ENCODE measurements at regions not wholly inside any gene's neighbourhood (a gene's known extent, or its start where the extent isn't known, plus 50 kb on each side); places are given as distances from the start of the nearest gene placed in this dataset.

DNA sequence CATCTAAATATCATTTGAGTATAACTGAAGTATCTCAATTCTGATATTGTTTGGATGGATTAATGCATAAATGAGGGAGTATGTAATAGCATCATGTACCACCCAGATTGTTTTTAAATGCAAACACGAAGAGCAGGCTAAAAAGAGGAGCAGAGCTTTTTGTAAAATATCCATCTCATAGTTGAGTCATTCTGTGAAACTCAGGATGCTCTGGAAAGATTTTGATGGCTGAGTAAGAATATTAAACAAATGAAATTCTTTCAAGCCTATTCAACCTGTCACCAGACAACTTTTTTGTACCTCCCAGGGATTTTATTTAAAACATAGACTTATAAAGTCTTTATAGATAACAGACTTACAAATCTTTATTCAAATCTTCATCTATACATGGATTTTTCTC lies 625.9 kb downstream of the TLE4 start:
- Histone ChIP-seq H3K9me3 (ENCODE audit: control insufficient read depth, insufficient read depth, low read length) (no peaks in the 10 kb centered on the region), H3K4me3 (ENCODE audit: low read depth, low read length) (no peak overlapping the region), H3K4me1 (ENCODE audit: control insufficient read depth, insufficient read depth, low read length) (no peaks in the 10 kb centered on the region), H3K27ac (ENCODE audit: low read depth, low read length) (no peak overlapping the region), H3K36me3 (ENCODE audit: control insufficient read depth, insufficient read depth, low read length) (no peaks in the 10 kb centered on the region), H3K9ac (ENCODE audit: low read depth, low read length) (no peak overlapping the region), H3K27me3 (ENCODE audit: control insufficient read depth, insufficient read depth, low read length) (no peaks in the 10 kb centered on the region)

DNA sequence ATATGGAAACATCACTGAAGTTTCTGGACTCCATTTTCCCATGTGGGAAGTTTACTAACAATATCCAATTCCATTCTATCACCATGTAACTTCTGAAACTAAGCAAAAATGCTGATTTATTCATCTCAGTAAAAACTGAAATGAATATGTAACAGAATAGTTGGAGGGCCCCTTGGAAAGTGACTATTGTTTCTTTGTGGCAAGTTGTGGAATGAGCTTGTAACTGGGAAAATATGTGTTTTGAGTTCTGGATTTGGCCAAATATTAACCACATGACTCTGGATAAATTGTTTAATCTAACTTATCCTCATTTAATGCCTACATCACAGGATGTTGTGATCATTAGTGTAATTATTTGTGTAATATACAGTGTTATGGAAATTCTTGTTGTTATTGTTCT lies 619.3 kb downstream of the TLE4 start:
- no peak overlapping the region for H3K27ac ChIP-seq (ENCODE audit: low read depth, low read length)
- H3K4me1 ChIP-seq (ENCODE audit: control insufficient read depth, insufficient read depth, low read length), result no peaks in the 10 kb centered on the region
- H3K9ac ChIP-seq (ENCODE audit: low read depth, low read length), result no peak overlapping the region
- H3K9me3 ChIP-seq (ENCODE audit: control insufficient read depth, insufficient read depth, low read length), result no peaks in the 10 kb centered on the region
- H3K27me3 ChIP-seq (ENCODE audit: control insufficient read depth, insufficient read depth, low read length), result no peaks in the 10 kb centered on the region
- no peaks in the 10 kb centered on the region for H3K36me3 ChIP-seq (ENCODE audit: control insufficient read depth, insufficient read depth, low read length)
- no peak overlapping the region for H3K4me3 ChIP-seq (ENCODE audit: low read depth, low read length)

DNA sequence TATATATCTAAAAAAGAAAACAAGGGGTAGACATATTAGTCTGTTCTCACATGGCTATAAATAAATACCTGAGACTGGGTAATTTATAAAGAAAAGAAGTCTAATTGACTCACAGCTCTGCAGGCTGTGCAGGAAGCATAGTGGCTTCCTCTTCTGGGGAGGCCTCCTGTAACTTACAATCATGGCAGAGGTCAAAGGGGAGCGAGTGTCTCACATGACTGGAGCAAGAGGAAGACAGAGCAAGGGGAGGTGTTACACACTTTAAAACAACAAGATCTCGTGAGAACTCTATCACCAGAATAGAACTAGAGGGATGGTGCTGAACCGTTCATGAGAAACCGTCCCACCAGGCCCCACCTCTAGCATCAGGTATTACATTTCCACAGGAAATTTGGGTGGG lies 616.8 kb downstream of the TLE4 start:
- Histone ChIP-seq H3K36me3 (ENCODE audit: control insufficient read depth, insufficient read depth, low read length) (no peaks in the 10 kb centered on the region), H3K27ac (ENCODE audit: low read depth, low read length) (no peak overlapping the region), H3K4me1 (ENCODE audit: control insufficient read depth, insufficient read depth, low read length) (no peaks in the 10 kb centered on the region), H3K27me3 (ENCODE audit: control insufficient read depth, insufficient read depth, low read length) (no peaks in the 10 kb centered on the region), H3K9me3 (ENCODE audit: control insufficient read depth, insufficient read depth, low read length) (no peaks in the 10 kb centered on the region), H3K4me3 (ENCODE audit: low read depth, low read length) (no peak overlapping the region), H3K9ac (ENCODE audit: low read depth, low read length) (no peak overlapping the region)

DNA sequence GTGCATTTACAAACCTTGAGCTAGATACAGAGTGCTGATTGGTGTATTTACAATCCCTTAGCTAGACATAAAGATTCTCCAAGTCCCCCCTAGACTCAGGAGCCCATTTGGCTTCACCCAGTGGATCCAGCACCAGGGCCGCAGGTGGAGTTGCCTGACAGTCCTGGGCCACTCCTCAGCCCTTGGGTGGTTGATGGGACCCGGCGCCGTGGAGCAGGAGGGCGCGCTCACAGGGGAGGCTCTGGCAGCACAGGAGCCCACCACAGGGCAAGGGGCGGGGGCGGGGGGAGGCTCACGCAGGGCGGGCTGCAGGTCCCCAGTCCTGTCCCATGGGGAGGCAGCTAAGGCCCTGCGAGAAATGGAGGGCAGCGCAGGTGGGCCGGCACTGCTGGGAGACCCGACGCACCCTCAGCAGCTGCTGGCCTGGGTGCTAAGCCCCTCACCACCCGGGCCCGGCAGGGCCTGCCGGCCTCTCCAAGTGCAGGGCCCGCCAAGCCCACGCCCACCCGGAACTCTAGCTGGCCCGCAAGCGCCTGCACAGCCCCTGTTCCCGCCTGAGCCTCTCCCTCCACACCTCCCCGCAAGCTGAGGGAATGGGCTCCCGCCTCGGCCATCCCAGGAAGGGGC lies 613.5 kb downstream of the TLE4 start:
- H3K4me1 ChIP-seq (ENCODE audit: control insufficient read depth, insufficient read depth, low read length), result no peaks in the 10 kb centered on the region
- H3K9ac ChIP-seq (ENCODE audit: low read depth, low read length), result no peak overlapping the region
- H3K9me3 ChIP-seq (ENCODE audit: control insufficient read depth, insufficient read depth, low read length), result peaks cover 8% of the 10 kb centered on the region
- no peak overlapping the region for H3K27ac ChIP-seq (ENCODE audit: low read depth, low read length)
- no peaks in the 10 kb centered on the region for H3K27me3 ChIP-seq (ENCODE audit: control insufficient read depth, insufficient read depth, low read length)
- H3K36me3 ChIP-seq (ENCODE audit: control insufficient read depth, insufficient read depth, low read length), result no peaks in the 10 kb centered on the region
- H3K4me3 ChIP-seq (ENCODE audit: low read depth, low read length), result no peak overlapping the region

DNA sequence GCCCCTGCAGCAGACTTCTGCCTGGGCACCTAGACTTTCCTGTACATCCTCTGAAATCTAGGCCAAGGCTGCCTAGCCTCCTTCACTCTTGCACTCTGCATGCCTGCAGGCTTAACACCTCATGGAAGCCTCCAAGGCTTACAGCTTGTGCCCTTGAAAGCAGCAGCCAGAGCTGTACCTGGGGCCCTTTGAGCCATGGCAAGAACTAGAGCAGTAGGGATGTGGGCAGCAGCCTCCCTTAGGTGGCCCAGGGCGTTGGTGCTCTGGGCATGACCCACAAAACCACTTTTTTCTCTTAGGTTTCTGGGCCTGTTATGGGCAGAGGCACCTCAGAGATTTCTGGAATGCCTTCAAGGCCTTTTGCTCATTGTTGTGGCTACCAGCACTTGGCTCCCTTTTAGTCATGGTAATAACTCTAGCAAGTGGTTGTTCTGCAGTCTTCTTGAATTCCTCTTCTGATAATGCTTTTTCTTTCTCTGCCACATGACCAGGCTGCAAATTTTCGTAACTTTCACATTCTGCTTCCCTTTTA lies 606.2 kb downstream of the TLE4 start:
- H3K9me3 ChIP-seq (ENCODE audit: control insufficient read depth, insufficient read depth, low read length), result peaks cover 16% of the 10 kb centered on the region
- H3K27me3 ChIP-seq (ENCODE audit: control insufficient read depth, insufficient read depth, low read length), result no peaks in the 10 kb centered on the region
- no peak overlapping the region for H3K4me3 ChIP-seq (ENCODE audit: low read depth, low read length)
- H3K4me1 ChIP-seq (ENCODE audit: control insufficient read depth, insufficient read depth, low read length), result no peaks in the 10 kb centered on the region
- no peak overlapping the region for H3K9ac ChIP-seq (ENCODE audit: low read depth, low read length)
- H3K27ac ChIP-seq (ENCODE audit: low read depth, low read length), result no peak overlapping the region
- no peaks in the 10 kb centered on the region for H3K36me3 ChIP-seq (ENCODE audit: control insufficient read depth, insufficient read depth, low read length)

DNA sequence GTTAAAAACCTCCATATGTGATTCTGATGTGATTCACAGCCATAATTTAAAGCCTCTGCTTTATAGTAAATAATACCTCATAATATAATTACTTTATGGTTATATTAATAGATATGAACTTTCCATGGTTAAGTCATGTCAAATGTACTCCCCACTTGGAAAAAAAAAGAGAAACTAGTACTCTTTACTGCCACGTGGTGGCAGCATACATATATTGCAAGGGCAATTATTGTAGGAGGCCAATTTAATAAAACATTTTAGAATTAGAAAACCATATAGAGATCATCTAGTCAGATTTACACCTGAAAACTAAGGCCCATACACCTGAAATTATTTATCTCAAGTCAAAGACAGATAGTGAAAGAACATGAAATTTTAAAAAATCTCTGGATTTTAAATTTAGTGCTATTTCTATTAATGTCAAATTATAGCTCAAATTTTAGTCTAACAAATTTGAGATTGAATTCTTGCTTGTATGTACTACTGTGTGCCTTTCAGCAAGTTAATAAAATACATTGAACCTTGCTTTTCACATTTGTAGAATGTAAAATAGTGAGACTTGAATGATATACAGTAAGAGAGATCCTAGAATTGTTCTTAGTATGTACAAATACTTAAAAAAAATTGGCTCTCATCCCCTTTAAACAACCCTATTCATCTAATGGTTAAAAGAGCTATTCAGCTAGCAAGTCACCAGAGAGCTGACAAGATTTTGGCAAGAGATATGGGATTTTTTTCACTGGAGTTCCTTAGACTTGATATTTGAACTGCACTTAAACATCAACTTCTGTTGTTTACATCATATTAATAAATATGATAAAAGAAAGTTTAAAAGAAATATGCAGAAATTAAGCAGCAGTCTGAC lies 603.8 kb downstream of the TLE4 start:
- Histone ChIP-seq H3K4me3 (ENCODE audit: low read depth, low read length) (no peak overlapping the region), H3K9ac (ENCODE audit: low read depth, low read length) (no peak overlapping the region), H3K9me3 (ENCODE audit: control insufficient read depth, insufficient read depth, low read length) (0 out of 2 replicates have a peak, but pooled peaks cover 8% of the 10 kb centered on the region)

DNA sequence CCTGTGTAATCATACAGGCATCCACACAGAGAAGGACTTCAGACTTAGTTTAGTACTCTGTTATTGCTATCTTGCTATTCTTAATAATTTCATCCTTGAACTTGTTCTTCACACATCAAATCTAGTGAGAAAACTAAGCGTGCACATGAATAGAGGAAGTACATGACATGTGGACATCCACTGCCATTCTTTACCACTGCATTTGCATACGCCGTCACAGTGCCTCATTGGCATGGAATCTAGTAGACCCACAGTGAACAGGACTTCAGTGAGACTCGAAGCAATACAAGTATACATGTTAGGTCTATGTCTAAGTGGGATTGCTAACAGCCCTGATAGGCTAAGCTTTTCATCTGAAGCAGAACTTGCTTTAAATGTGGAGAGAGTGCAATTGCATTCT lies 592.1 kb downstream of the TLE4 start:
- H3K9me3 ChIP-seq (ENCODE audit: control insufficient read depth, insufficient read depth, low read length), result no peaks in the 10 kb centered on the region
- no peak overlapping the region for H3K4me3 ChIP-seq (ENCODE audit: low read depth, low read length)
- peaks cover 3% of the 10 kb centered on the region for H3K4me1 ChIP-seq (ENCODE audit: control insufficient read depth, insufficient read depth, low read length)
- H3K9ac ChIP-seq (ENCODE audit: low read depth, low read length), result no peak overlapping the region
- no peaks in the 10 kb centered on the region for H3K36me3 ChIP-seq (ENCODE audit: control insufficient read depth, insufficient read depth, low read length)
- H3K27me3 ChIP-seq (ENCODE audit: control insufficient read depth, insufficient read depth, low read length), result no peaks in the 10 kb centered on the region
- no peak overlapping the region for H3K27ac ChIP-seq (ENCODE audit: low read depth, low read length)

More for the DNA sequence above, 603.8 kb downstream of the TLE4 start:
- H3K36me3 ChIP-seq (ENCODE audit: control insufficient read depth, insufficient read depth, low read length), result no peaks in the 10 kb centered on the region
- no peaks in the 10 kb centered on the region for H3K4me1 ChIP-seq (ENCODE audit: control insufficient read depth, insufficient read depth, low read length)
- H3K27me3 ChIP-seq (ENCODE audit: control insufficient read depth, insufficient read depth, low read length), result no peaks in the 10 kb centered on the region
- H3K27ac ChIP-seq (ENCODE audit: low read depth, low read length), result no peak overlapping the region

DNA sequence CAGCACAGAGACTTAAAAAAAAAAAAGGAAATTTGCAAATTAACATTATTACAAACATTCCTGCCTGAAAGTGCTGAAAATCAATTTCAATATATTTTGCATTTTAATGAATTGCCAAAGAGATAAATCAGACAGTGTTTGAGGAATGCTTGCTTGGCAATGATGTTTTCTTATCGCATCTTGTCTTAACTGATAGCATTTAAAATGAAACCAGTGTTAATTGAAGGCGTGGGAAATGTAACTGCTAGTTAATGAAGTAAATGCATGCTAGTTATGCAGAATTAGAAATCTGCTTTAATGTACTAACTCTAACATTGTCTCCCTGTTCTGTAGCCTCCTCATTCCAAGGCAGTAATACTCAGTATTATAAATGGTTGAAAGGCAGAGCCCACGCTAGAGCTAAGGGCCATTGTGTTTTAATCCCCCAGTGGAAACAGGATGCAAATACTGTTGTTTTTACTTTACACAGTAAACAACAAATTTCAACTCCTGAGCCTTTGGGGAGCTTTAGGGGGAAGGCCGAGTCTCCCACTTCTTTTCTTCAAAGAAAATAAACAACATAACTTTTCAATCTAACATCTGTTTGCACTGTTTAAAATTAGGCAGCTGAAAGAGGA lies 586.9 kb downstream of the TLE4 start:
- H3K4me3 ChIP-seq (ENCODE audit: low read depth, low read length), result no peak overlapping the region
- no peak overlapping the region for H3K9ac ChIP-seq (ENCODE audit: low read depth, low read length)
- H3K4me1 ChIP-seq (ENCODE audit: control insufficient read depth, insufficient read depth, low read length), result peaks cover 23% of the 10 kb centered on the region
- no peaks in the 10 kb centered on the region for H3K9me3 ChIP-seq (ENCODE audit: control insufficient read depth, insufficient read depth, low read length)
- no peak overlapping the region for H3K27ac ChIP-seq (ENCODE audit: low read depth, low read length)
- no peaks in the 10 kb centered on the region for H3K27me3 ChIP-seq (ENCODE audit: control insufficient read depth, insufficient read depth, low read length)
- H3K36me3 ChIP-seq (ENCODE audit: control insufficient read depth, insufficient read depth, low read length), result no peaks in the 10 kb centered on the region

DNA sequence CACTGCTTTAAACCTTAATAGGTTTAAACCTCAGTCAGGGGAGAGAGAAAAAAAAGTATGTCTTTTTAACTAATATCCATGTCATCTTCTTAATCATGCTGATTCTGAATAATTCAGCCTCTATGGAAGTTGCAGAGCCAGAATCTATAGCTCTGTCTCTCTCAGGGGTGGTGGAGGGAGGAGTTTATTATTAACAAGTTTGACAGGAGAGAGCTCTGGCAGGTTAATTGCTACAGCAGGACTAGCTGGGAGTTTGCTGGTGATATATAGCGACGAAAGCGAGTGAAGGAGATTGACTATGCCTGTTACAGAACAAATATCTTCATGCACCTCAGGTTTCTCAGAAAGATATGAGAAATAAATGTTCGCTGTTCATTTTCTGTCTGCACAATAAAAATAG lies 586.4 kb downstream of the TLE4 start:
- Histone ChIP-seq H3K9ac (ENCODE audit: low read depth, low read length) (no peak overlapping the region), H3K36me3 (ENCODE audit: control insufficient read depth, insufficient read depth, low read length) (no peaks in the 10 kb centered on the region), H3K9me3 (ENCODE audit: control insufficient read depth, insufficient read depth, low read length) (no peaks in the 10 kb centered on the region), H3K27me3 (ENCODE audit: control insufficient read depth, insufficient read depth, low read length) (no peaks in the 10 kb centered on the region), H3K27ac (ENCODE audit: low read depth, low read length) (no peak overlapping the region), H3K4me3 (ENCODE audit: low read depth, low read length) (no peak overlapping the region), H3K4me1 (ENCODE audit: control insufficient read depth, insufficient read depth, low read length) (peaks cover 23% of the 10 kb centered on the region)

DNA sequence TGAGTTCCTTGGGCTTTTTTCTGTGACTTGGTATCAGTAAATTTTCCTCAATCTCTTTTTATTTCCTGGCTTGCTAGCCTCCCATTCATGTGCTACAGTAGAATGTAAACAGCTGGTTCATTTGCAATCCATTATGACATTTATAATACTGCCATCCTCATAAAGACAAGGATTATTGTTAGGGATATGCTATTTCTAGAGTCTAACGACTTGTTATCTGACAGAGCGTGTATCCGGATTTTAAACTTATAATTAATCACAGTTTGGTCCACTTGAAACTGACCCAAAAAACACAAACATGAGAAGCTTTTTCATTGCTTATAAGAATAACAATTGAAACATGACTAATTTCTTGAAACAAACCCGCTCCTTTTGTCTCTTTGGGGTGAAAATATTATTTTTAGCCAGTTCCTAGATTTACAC lies 585.8 kb downstream of the TLE4 start:
- H3K36me3 ChIP-seq (ENCODE audit: control insufficient read depth, insufficient read depth, low read length), result no peaks in the 10 kb centered on the region
- no peaks in the 10 kb centered on the region for H3K9me3 ChIP-seq (ENCODE audit: control insufficient read depth, insufficient read depth, low read length)
- no peak overlapping the region for H3K4me3 ChIP-seq (ENCODE audit: low read depth, low read length)
- H3K27ac ChIP-seq (ENCODE audit: low read depth, low read length), result no peak overlapping the region
- peaks cover 23% of the 10 kb centered on the region for H3K4me1 ChIP-seq (ENCODE audit: control insufficient read depth, insufficient read depth, low read length)
- H3K27me3 ChIP-seq (ENCODE audit: control insufficient read depth, insufficient read depth, low read length), result no peaks in the 10 kb centered on the region
- no peak overlapping the region for H3K9ac ChIP-seq (ENCODE audit: low read depth, low read length)
